Activated T-helper 2 cell treated with anti-CD3 and anti-CD28 coated beads, Interferon-gamma antibody, Interleukin-2, Interleukin-4, amounts not matched to agents 10 μg/mL and 5 μg/mL and 100 μg/mL, durations not matched to agents 14 hours and 24 hours and 36 hours (primary cell): ENCODE measurements at regions not wholly inside any gene's neighbourhood (a gene's known extent, or its start where the extent isn't known, plus 50 kb on each side); places are given as distances from the start of the nearest gene placed in this dataset.

Experiments
- DNase-seq: peaks from one replicate; pipeline ENCODE4 v3.0.0; 2021; ENCODE audit warnings: low spot score
- H3K27ac Mint-ChIP-seq: one replicate; pipeline ENCODE4 v1.8.0; 2021; ENCODE audit warnings: mixed read lengths
- H3K27me3 Mint-ChIP-seq: one replicate; pipeline ENCODE4 v1.8.0; 2021; ENCODE audit warnings: low read depth, mixed read lengths
- H3K36me3 Mint-ChIP-seq: one replicate; pipeline ENCODE4 v1.8.0; 2021; ENCODE audit warnings: low read depth, mixed read lengths
- H3K4me1 Mint-ChIP-seq: one replicate; pipeline ENCODE4 v1.8.0; 2021; ENCODE audit warnings: low read depth, mixed read lengths
- H3K4me3 Mint-ChIP-seq: one replicate; pipeline ENCODE4 v1.8.0; 2021; ENCODE audit warnings: low read depth, mild to moderate bottlenecking, moderate library complexity, mixed read lengths
- H3K9me3 Mint-ChIP-seq: one replicate; pipeline ENCODE4 v1.8.0; 2021; ENCODE audit warnings: mixed read lengths
- intact Hi-C: fragments of 100-400 bp; cut with micrococcal nuclease; formaldehyde crosslinking; loops from one replicate; pipeline ENCODE4 v1.15.1; 2023

DNA sequence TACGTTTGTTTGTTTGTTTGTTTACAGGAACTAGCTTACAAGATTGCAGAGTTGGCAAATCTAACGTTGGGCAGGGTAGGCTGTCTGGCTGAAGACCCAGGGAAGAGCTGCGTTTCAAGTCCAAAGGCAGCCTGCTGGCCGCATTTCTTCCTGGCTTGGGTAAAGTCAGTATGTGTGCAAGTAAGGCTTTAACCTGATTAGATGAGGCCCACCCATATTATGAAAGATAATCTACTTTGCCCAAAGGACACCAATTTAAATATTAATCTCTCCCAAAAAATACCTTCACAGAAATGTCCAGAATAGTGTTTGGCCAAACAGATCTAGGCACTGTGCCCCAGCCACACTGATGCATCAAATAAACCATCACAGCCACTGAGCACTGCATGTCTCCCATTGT is 228.9 kb upstream of the HABP2 start:
- Mint-ChIP-seq H3K27me3 (no peaks in the 10 kb centered on the region), H3K9me3 (no peaks in the 10 kb centered on the region), H3K36me3 (no peaks in the 10 kb centered on the region), H3K4me3 (no peak overlapping the region), H3K27ac (no peak overlapping the region), H3K4me1 (peaks cover 2% of the 10 kb centered on the region)
- no peak for DNase-seq
- intact Hi-C loops, result no loop called here

- Mint-ChIP-seq H3K4me3 (no peak overlapping the region), H3K4me1 (peaks cover 2% of the 10 kb centered on the region), H3K27me3 (no peaks in the 10 kb centered on the region), H3K27ac (no peak overlapping the region), H3K36me3 (no peaks in the 10 kb centered on the region), H3K9me3 (no peaks in the 10 kb centered on the region)
- intact Hi-C loops, result no loop called here
- no peak for DNase-seq
Observed at GRCh38 chr10:113326160-113327111, 226.4 kb upstream of the HABP2 start.

DNA sequence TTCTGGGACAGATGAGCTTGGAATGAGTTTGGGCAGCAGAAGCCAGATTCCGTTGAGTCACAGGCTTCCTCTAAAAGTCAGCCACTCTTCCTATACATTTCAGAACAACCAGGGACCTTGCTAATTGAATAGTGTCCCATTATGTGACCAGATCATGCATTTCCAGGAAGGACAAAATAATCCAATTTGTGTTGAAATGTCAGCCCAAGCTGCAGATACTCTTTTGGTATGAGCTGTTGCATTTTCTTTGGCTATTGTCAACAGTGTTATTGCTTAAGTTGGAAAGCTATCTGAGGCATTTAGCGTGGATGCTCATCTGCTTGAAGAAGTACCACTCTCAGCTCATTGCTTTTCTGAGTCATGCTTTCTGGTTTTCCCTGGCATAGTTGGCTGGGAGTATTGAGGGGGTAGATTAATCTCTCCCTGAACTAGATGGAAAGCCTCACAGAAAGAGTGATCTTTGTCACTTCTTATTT is 223.7 kb upstream of the HABP2 start:
- H3K36me3 Mint-ChIP-seq, result no peaks in the 10 kb centered on the region
- no peak overlapping the region for H3K27ac Mint-ChIP-seq
- H3K9me3 Mint-ChIP-seq, result no peaks in the 10 kb centered on the region
- peaks cover 2% of the 10 kb centered on the region for H3K4me1 Mint-ChIP-seq
- DNase-seq, result no peak
- no peak overlapping the region for H3K4me3 Mint-ChIP-seq
- intact Hi-C loops, result no loop called here
- peaks cover 1% of the 10 kb centered on the region for H3K27me3 Mint-ChIP-seq

DNA sequence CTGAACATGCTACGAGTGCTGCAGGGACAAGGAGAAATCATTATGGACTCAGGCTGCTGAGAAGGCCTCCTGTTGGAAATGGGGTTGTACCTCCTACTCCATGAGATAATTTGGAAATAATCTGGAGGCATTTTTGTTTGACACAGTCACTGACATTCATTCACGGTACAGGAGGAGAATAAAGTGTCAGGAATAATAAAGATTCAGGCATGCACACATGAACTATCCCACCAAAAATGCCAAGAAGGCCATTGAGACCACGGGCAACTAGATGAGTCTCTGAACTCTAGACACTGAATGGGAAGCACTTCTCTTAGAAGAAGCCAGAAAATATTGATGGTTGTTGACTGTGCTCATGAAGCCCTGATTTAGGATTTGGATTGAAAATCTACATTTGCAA is 220.9 kb upstream of the HABP2 start:
- H3K27ac Mint-ChIP-seq, result no peak overlapping the region
- intact Hi-C loops, result no loop called here
- H3K4me1 Mint-ChIP-seq, result no peaks in the 10 kb centered on the region

DNA sequence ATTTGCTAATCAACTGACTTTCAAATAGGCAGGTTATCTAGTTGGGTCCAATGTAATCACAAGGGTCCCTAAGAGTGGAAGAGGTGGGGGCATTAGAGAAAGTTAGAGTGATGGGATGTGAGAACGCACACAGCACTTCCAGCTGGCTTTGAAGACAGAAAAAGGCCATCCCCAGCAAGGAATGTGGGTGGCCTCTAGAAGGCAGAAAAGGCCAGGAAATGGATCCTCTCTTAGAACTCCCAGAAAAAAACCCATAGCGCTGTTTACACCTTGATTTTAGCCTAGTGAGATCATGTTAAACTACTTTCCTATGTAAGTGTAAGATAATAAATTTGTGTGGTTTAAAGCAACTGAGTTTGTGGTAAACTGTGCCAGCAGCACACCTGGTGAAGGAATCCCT is 219.5 kb upstream of the HABP2 start:
- intact Hi-C loops, result no loop called here

More for the DNA sequence above, 220.9 kb upstream of the HABP2 start:
- H3K36me3 Mint-ChIP-seq, result no peaks in the 10 kb centered on the region
- H3K9me3 Mint-ChIP-seq, result no peaks in the 10 kb centered on the region
- no peak overlapping the region for H3K4me3 Mint-ChIP-seq
- no peak for DNase-seq
- peaks cover 1% of the 10 kb centered on the region for H3K27me3 Mint-ChIP-seq

GRCh38 chr10:113335592-113335991 is 217.3 kb upstream of the HABP2 start:
- intact Hi-C loops, result no loop called here
- Mint-ChIP-seq H3K27me3 (peaks cover 4% of the 10 kb centered on the region), H3K27ac (no peak overlapping the region), H3K9me3 (no peaks in the 10 kb centered on the region), H3K4me1 (no peaks in the 10 kb centered on the region), H3K36me3 (no peaks in the 10 kb centered on the region), H3K4me3 (no peak overlapping the region)
- DNase-seq, result no peak

More for the DNA sequence above, 219.5 kb upstream of the HABP2 start:
- H3K9me3 Mint-ChIP-seq, result no peaks in the 10 kb centered on the region
- peaks cover 1% of the 10 kb centered on the region for H3K27me3 Mint-ChIP-seq
- no peak for DNase-seq
- H3K36me3 Mint-ChIP-seq, result no peaks in the 10 kb centered on the region
- no peak overlapping the region for H3K27ac Mint-ChIP-seq
- H3K4me1 Mint-ChIP-seq, result no peaks in the 10 kb centered on the region
- H3K4me3 Mint-ChIP-seq, result no peak overlapping the region

DNA sequence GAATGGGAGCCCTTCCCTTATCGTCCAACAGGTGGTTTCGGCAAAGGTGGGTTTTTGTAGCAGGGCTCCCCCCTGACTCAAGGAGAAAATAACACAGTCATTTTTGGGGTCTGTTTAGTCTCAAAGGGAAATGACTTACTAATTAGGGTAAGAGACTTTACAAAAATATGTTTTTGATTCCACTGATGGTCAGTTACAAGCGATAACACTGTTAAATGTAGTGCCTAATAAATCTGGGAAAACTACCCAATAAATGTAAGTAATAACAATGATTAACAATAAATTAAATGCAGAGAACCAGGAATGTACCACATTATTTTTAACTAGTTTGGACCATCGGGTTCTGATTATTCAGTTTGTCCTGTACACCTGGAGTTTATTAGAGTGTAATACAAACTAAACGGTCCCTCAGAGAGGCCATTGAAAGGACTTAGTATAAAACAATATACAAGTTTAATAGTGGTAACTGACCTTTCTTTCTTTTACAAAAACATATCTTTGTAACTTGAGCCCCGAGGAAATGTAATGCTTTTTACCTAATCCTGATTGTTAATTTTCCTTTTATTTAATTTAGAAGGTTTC is 216.2 kb upstream of the HABP2 start:
- intact Hi-C loops, result no loop called here
- no peak overlapping the region for H3K4me3 Mint-ChIP-seq
- no peak for DNase-seq
- peaks cover 4% of the 10 kb centered on the region for H3K27me3 Mint-ChIP-seq
- no peaks in the 10 kb centered on the region for H3K4me1 Mint-ChIP-seq
- H3K36me3 Mint-ChIP-seq, result no peaks in the 10 kb centered on the region
- no peak overlapping the region for H3K27ac Mint-ChIP-seq
- H3K9me3 Mint-ChIP-seq, result no peaks in the 10 kb centered on the region

DNA sequence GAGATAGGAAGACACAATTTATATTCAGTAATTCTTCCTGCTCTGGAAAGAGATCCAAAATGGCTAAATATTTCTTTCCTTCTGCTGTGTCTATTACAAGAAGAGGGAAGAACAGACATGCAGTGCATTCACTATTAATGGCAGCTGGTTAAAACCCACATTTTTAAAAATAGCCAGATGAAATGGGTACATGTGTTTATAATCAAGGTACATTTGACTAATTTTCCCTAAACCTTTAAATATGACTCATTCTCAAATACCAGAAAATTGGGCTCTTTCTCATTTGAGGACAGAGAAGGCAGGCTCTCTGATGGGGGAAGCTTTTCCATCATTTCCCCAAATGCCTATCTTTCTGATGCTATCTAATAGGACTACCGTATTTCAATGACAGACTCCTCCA is 215.7 kb upstream of the HABP2 start:
- H3K27ac Mint-ChIP-seq, result no peak overlapping the region
- DNase-seq, result no peak
- no peak overlapping the region for H3K4me3 Mint-ChIP-seq
- H3K27me3 Mint-ChIP-seq, result peaks cover 3% of the 10 kb centered on the region
- no peaks in the 10 kb centered on the region for H3K36me3 Mint-ChIP-seq
- no peaks in the 10 kb centered on the region for H3K4me1 Mint-ChIP-seq
- intact Hi-C loops, result no loop called here
- H3K9me3 Mint-ChIP-seq, result no peaks in the 10 kb centered on the region

GRCh38 chr10:113339121-113339520 is 213.7 kb upstream of the HABP2 start:
- H3K36me3 Mint-ChIP-seq, result no peaks in the 10 kb centered on the region
- no peak for DNase-seq
- H3K4me1 Mint-ChIP-seq, result no peaks in the 10 kb centered on the region
- H3K4me3 Mint-ChIP-seq, result no peak overlapping the region
- no peak overlapping the region for H3K27ac Mint-ChIP-seq
- intact Hi-C loops, result no loop called here
- H3K27me3 Mint-ChIP-seq, result peaks cover 2% of the 10 kb centered on the region
- H3K9me3 Mint-ChIP-seq, result no peaks in the 10 kb centered on the region

GRCh38 chr10:113340282-113340681 is 212.6 kb upstream of the HABP2 start:
- H3K27me3 Mint-ChIP-seq, result peaks cover 2% of the 10 kb centered on the region
- no peak overlapping the region for H3K4me3 Mint-ChIP-seq
- no peaks in the 10 kb centered on the region for H3K36me3 Mint-ChIP-seq
- intact Hi-C loops, result no loop called here
- no peaks in the 10 kb centered on the region for H3K9me3 Mint-ChIP-seq
- no peak overlapping the region for H3K27ac Mint-ChIP-seq
- no peak for DNase-seq
- no peaks in the 10 kb centered on the region for H3K4me1 Mint-ChIP-seq

DNA sequence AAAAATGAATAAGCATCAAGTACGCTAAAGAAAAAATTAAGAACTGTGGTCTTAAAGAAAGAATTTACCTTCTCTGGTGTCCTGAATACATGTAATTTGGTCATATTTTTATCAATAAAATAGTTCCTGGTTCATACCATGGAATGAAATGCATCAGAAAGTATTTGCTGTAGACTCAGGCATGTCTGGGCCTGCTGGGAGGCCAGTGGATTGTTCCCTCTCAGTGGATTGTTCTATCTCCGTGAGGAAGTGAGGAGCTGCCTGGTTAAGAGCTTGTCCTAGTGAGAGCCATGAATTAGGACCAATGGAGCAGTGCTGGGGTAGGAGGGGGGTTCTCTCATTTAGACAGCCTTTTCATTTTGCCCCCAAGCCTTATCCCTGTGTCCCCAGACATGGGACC is 211.7 kb upstream of the HABP2 start:
- Mint-ChIP-seq H3K27me3 (peaks cover 2% of the 10 kb centered on the region), H3K36me3 (no peaks in the 10 kb centered on the region), H3K4me3 (no peak overlapping the region), H3K4me1 (no peaks in the 10 kb centered on the region), H3K9me3 (no peaks in the 10 kb centered on the region), H3K27ac (no peak overlapping the region)
- no peak for DNase-seq
- intact Hi-C loops, result no loop called here

DNA sequence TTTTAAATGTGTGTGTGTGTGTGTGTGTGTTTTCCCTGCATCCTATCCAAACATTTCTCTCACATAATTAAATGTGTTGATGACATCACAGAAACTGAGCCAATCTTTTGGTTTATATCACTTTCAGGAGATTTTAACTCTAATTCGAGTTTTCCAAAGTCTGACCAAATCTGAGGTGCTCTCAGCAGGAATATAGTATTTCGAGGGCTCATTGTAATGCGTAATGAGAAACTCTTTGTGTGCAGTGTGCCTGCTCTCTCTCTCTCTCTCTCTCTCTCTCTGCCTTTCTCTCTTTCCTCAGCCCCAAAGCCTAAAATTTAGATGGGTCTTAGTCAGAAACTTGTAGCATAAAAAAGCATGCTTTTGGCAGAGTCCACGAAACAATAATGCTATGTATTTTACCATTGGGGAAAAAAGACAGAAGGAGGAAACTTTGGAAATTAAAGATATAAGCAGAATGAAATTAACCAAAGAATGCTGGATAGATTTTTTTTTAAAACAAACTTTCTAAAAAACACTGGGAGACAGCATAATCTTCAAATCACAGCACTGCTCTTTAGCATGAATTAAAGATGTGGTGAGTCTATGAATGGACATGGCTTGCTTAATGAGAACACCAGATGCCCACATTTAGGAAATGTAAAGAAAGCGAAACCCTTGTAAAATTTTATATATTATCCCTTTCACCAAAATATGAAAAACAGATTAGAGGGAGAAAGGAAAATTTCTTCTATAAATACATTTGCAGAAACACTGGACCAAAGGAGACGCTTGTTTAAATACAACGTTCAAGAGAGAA is 206.8 kb upstream of the HABP2 start:
- no peaks in the 10 kb centered on the region for H3K9me3 Mint-ChIP-seq
- no peak overlapping the region for H3K27ac Mint-ChIP-seq
- no peak for DNase-seq
- H3K4me3 Mint-ChIP-seq, result no peak overlapping the region
- H3K4me1 Mint-ChIP-seq, result no peaks in the 10 kb centered on the region
- no peaks in the 10 kb centered on the region for H3K27me3 Mint-ChIP-seq
- intact Hi-C loops, result no loop called here
- no peaks in the 10 kb centered on the region for H3K36me3 Mint-ChIP-seq

GRCh38 chr10:113347508-113347907 is 205.3 kb upstream of the HABP2 start:
- Mint-ChIP-seq H3K9me3 (no peaks in the 10 kb centered on the region), H3K4me1 (no peaks in the 10 kb centered on the region), H3K27ac (no peak overlapping the region), H3K27me3 (no peaks in the 10 kb centered on the region), H3K36me3 (no peaks in the 10 kb centered on the region), H3K4me3 (no peak overlapping the region)
- intact Hi-C loops, result no loop called here
- no peak for DNase-seq
